ENCODE measurements at regions not wholly inside any gene's neighbourhood (a gene's known extent, or its start where the extent isn't known, plus 50 kb on each side); places are given as distances from the start of the nearest gene placed in this dataset.

- TF ChIP-seq CTCF (IDR thresholded peaks at IDR 0.05; ENCODE audit: low read depth, low read length) (no peak), EZH2phosphoT487 (IDR thresholded peaks at IDR 0.05; ENCODE audit: low read depth) (no peak)
Measured at GRCh38 chr14:101057394-101057793, 153.9 kb upstream of the RTL1 start.

Data from OCI-LY3 (cell line).